SK-N-SH treated with all-trans-retinoic acid at 6 μM for 48 hours (cell line): ENCODE measurements at regions not wholly inside any gene's neighbourhood (a gene's known extent, or its start where the extent isn't known, plus 50 kb on each side); places are given as distances from the start of the nearest gene placed in this dataset.

Source experiments
- ATAC-seq: fragments of 200-7000 bp; cut with Tn5 transposase; 3 replicates; pipeline ENCODE4 v1.9.1; 2020; ENCODE audit warnings: mild to moderate bottlenecking, moderate library complexity
- ARNTL ChIP-seq: fragments of 450-650 bp; formaldehyde crosslinking; IDR thresholded peaks from 2 replicates; pipeline ENCODE4 v1.5.0; 2020; ENCODE audit warnings: low read depth, mild to moderate bottlenecking, moderate library complexity, borderline replicate concordance
- BACH2 ChIP-seq: fragments of 250-450 bp; sonication (Bioruptor Pico); IDR thresholded peaks from 2 replicates; pipeline ENCODE4 v1.9.0; 2021; ENCODE audit warnings: mild to moderate bottlenecking, borderline replicate concordance
- CSDC2 ChIP-seq: fragments of 250-450 bp; sonication (Bioruptor Pico); IDR thresholded peaks from 2 replicates; pipeline ENCODE4 v1.5.0; 2020; ENCODE audit warnings: mild to moderate bottlenecking, moderate library complexity
- ESRRG ChIP-seq: fragments of 250-450 bp; sonication (Bioruptor Pico); IDR thresholded peaks from 2 replicates; pipeline ENCODE4 v1.6.1; 2021; ENCODE audit warnings: mild to moderate bottlenecking
- GLIS3 ChIP-seq: fragments of 250-450 bp; sonication (Bioruptor Pico); IDR thresholded peaks from 2 replicates; pipeline ENCODE4 v1.5.0; 2020; ENCODE audit warnings: mild to moderate bottlenecking, moderate library complexity
- ISL1 ChIP-seq: fragments of 250-450 bp; sonication (Bioruptor Pico); IDR thresholded peaks from 2 replicates; pipeline ENCODE4 v2.1.2; 2022; ENCODE audit warnings: mild to moderate bottlenecking, moderate library complexity
- OSR1 ChIP-seq: fragments of 250-450 bp; sonication (Bioruptor Pico); IDR thresholded peaks from 2 replicates; pipeline ENCODE4 v1.8.0; 2022; ENCODE audit warnings: moderate library complexity, mild to moderate bottlenecking, inconsistent platforms
- PPARA ChIP-seq: fragments of 250-450 bp; sonication (Bioruptor Pico); IDR thresholded peaks from 2 replicates; pipeline ENCODE4 v1.5.0; 2020; ENCODE audit warnings: mild to moderate bottlenecking, borderline replicate concordance
- RARB ChIP-seq: fragments of 250-450 bp; sonication (Bioruptor Pico); IDR thresholded peaks from 2 replicates; pipeline ENCODE4 v1.8.0; 2021; ENCODE audit warnings: mild to moderate bottlenecking, moderate library complexity
- SNAI2 ChIP-seq: fragments of 250-450 bp; sonication (Bioruptor Pico); IDR thresholded peaks from 2 replicates; pipeline ENCODE4 v1.5.0; 2020; ENCODE audit warnings: mild to moderate bottlenecking, moderate library complexity
- TCF4 ChIP-seq: fragments of 250-450 bp; sonication (Bioruptor Pico); IDR thresholded peaks from 2 replicates; pipeline ENCODE4 v1.8.0; 2021; ENCODE audit warnings: mild to moderate bottlenecking, moderate library complexity, borderline replicate concordance
- TOX ChIP-seq: fragments of 250-450 bp; sonication (Bioruptor Pico); IDR thresholded peaks from 2 replicates; pipeline ENCODE4 v1.8.0; 2021; ENCODE audit warnings: mild to moderate bottlenecking, moderate library complexity, borderline replicate concordance
- ZC3H10 ChIP-seq: fragments of 250-450 bp; sonication (Bioruptor Pico); IDR thresholded peaks from 2 replicates; pipeline ENCODE4 v1.5.1; 2021; ENCODE audit warnings: mild to moderate bottlenecking, moderate library complexity
- ZFP3 ChIP-seq: fragments of 250-450 bp; sonication (Bioruptor Pico); IDR thresholded peaks from 2 replicates; pipeline ENCODE4 v1.5.0; 2020; ENCODE audit warnings: mild to moderate bottlenecking, moderate library complexity
- ZFP30 ChIP-seq: fragments of 450-650 bp; formaldehyde crosslinking; IDR thresholded peaks from 2 replicates; pipeline ENCODE4 v1.5.0; 2022; ENCODE audit warnings: mild to moderate bottlenecking, moderate library complexity
- ZNF565 ChIP-seq: fragments of 450-650 bp; formaldehyde crosslinking; conservative IDR thresholded peaks from 2 replicates; pipeline ENCODE4 v1.5.0; 2020; ENCODE audit warnings: low read depth, mild to moderate bottlenecking, moderate library complexity
- ZNF70 ChIP-seq: fragments of 450-650 bp; formaldehyde crosslinking; IDR thresholded peaks from 2 replicates; pipeline ENCODE4 v1.5.0; 2020; ENCODE audit warnings: mild to moderate bottlenecking, moderate library complexity
- ZNF8 ChIP-seq: fragments of 450-650 bp; formaldehyde crosslinking; IDR thresholded peaks from 2 replicates; pipeline ENCODE4 v1.5.0; 2020; ENCODE audit warnings: mild to moderate bottlenecking, moderate library complexity
- TF ChIP-seq, protein P1 (sequence below): fragments of 250-450 bp; sonication (Bioruptor Pico); IDR thresholded peaks from 2 replicates; pipeline ENCODE4 v1.8.0; 2021; ENCODE audit warnings: low read depth, mild to moderate bottlenecking, moderate library complexity, borderline replicate concordance
- TF ChIP-seq, protein P2 (sequence below): fragments of 250-450 bp; sonication (Bioruptor Pico); IDR thresholded peaks from 2 replicates; pipeline ENCODE4 v1.5.0; 2020; ENCODE audit warnings: mild to moderate bottlenecking, moderate library complexity
- TF ChIP-seq, protein P3 (sequence below): fragments of 250-450 bp; sonication (Bioruptor Pico); IDR thresholded peaks from 2 replicates; pipeline ENCODE4 v1.5.1; 2021; ENCODE audit warnings: mild to moderate bottlenecking, moderate library complexity
- TF ChIP-seq, protein P4 (sequence below): fragments of 250-450 bp; sonication (Bioruptor Pico); IDR thresholded peaks from 2 replicates; pipeline ENCODE4 v1.5.1; 2020; ENCODE audit warnings: low read depth, mild to moderate bottlenecking, moderate library complexity
- TF ChIP-seq, protein P5 (sequence below): fragments of 250-450 bp; sonication (Bioruptor Pico); IDR thresholded peaks from 2 replicates; pipeline ENCODE4 v1.8.0; 2020; ENCODE audit warnings: mild to moderate bottlenecking, moderate library complexity, borderline replicate concordance

DNA sequence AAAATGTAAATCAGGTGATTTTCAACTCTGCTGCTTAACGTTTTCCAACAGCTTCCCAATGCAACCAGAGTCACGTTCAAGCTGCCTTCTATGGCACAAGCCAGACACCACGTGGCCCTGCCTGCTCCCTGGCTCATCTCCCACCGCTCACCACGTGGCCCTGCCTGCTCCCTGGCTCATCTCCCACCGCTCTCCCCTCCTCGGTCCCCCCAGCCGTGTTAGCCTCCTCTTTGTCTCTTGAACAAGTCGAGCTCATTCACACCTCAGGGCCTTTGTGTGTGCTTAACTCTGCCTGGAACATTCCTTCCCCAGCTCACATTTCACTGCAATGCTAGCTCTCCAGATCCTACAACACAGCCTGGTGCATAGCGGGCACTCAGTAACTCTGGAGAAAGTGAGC, 307.6 kb downstream of the CTTN start:
- no peak for ATAC-seq
- no peak for TF ChIP-seq BACH2 (CRISPR knock-in tag)
- no peak for TF ChIP-seq ZNF565
- TF ChIP-seq, protein P1, sequence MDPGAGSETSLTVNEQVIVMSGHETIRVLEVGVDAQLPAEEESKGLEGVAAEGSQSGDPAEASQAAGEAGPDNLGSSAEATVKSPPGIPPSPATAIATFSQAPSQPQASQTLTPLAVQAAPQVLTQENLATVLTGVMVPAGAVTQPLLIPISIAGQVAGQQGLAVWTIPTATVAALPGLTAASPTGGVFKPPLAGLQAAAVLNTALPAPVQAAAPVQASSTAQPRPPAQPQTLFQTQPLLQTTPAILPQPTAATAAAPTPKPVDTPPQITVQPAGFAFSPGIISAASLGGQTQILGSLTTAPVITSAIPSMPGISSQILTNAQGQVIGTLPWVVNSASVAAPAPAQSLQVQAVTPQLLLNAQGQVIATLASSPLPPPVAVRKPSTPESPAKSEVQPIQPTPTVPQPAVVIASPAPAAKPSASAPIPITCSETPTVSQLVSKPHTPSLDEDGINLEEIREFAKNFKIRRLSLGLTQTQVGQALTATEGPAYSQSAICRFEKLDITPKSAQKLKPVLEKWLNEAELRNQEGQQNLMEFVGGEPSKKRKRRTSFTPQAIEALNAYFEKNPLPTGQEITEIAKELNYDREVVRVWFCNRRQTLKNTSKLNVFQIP (CRISPR knock-in tag): no peak
- no peak for TF ChIP-seq SNAI2 (CRISPR knock-in tag)
- TF ChIP-seq RARB (CRISPR knock-in tag): no peak
- no peak for TF ChIP-seq ISL1 (CRISPR knock-in tag)
- no peak for TF ChIP-seq PPARA (CRISPR knock-in tag)
- TF ChIP-seq ZFP30: no peak
- no peak for TF ChIP-seq ESRRG (CRISPR knock-in tag)
- no peak for TF ChIP-seq OSR1 (CRISPR knock-in tag)
- no peak for TF ChIP-seq ZNF8 (CRISPR knock-in tag)
- TF ChIP-seq CSDC2 (CRISPR knock-in tag): no peak
- no peak for TF ChIP-seq TOX (CRISPR knock-in tag)
- TF ChIP-seq ZNF70 (CRISPR knock-in tag): no peak

DNA sequence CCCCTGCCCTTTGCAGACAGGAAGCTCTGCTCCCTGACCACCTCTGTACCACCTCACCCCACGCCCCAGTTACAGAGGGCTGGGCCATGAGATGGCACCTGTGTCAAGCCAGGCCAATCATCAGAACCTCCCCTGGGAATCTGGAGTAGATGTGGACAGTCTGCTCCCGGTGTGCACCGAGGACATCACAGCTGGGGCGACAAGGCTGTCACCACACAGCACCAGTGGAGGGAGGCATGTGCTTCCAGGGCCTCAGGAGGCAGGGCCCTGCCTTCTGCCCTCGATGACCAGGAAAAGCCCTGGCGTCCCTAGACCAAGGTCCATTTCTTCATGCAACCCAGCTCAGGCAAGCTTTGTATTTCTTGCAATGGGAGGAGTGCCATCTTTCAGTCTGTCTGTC, 309.5 kb downstream of the CTTN start:
- TF ChIP-seq GLIS3 (no peak), ZNF565 (no peak), ZFP3 (CRISPR knock-in tag) (no peak), ZNF70 (CRISPR knock-in tag) (no peak), RARB (CRISPR knock-in tag) (no peak), TOX (CRISPR knock-in tag) (no peak), ZNF8 (CRISPR knock-in tag) (no peak), ISL1 (CRISPR knock-in tag) (no peak), ARNTL (CRISPR knock-in tag) (no peak), BACH2 (CRISPR knock-in tag) (no peak), ESRRG (CRISPR knock-in tag) (no peak), TCF4 (no peak), CSDC2 (CRISPR knock-in tag) (no peak), ZC3H10 (no peak)
- TF ChIP-seq, protein P2, sequence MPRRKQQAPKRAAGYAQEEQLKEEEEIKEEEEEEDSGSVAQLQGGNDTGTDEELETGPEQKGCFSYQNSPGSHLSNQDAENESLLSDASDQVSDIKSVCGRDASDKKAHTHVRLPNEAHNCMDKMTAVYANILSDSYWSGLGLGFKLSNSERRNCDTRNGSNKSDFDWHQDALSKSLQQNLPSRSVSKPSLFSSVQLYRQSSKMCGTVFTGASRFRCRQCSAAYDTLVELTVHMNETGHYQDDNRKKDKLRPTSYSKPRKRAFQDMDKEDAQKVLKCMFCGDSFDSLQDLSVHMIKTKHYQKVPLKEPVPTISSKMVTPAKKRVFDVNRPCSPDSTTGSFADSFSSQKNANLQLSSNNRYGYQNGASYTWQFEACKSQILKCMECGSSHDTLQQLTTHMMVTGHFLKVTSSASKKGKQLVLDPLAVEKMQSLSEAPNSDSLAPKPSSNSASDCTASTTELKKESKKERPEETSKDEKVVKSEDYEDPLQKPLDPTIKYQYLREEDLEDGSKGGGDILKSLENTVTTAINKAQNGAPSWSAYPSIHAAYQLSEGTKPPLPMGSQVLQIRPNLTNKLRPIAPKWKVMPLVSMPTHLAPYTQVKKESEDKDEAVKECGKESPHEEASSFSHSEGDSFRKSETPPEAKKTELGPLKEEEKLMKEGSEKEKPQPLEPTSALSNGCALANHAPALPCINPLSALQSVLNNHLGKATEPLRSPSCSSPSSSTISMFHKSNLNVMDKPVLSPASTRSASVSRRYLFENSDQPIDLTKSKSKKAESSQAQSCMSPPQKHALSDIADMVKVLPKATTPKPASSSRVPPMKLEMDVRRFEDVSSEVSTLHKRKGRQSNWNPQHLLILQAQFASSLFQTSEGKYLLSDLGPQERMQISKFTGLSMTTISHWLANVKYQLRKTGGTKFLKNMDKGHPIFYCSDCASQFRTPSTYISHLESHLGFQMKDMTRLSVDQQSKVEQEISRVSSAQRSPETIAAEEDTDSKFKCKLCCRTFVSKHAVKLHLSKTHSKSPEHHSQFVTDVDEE (CRISPR knock-in tag): no peak
- TF ChIP-seq, protein P3, sequence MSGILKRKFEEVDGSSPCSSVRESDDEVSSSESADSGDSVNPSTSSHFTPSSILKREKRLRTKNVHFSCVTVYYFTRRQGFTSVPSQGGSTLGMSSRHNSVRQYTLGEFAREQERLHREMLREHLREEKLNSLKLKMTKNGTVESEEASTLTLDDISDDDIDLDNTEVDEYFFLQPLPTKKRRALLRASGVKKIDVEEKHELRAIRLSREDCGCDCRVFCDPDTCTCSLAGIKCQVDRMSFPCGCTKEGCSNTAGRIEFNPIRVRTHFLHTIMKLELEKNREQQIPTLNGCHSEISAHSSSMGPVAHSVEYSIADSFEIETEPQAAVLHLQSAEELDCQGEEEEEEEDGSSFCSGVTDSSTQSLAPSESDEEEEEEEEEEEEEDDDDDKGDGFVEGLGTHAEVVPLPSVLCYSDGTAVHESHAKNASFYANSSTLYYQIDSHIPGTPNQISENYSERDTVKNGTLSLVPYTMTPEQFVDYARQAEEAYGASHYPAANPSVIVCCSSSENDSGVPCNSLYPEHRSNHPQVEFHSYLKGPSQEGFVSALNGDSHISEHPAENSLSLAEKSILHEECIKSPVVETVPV (CRISPR knock-in tag): no peak
- TF ChIP-seq, all 23 proteins: peak for 0
- ATAC-seq: no peak

DNA sequence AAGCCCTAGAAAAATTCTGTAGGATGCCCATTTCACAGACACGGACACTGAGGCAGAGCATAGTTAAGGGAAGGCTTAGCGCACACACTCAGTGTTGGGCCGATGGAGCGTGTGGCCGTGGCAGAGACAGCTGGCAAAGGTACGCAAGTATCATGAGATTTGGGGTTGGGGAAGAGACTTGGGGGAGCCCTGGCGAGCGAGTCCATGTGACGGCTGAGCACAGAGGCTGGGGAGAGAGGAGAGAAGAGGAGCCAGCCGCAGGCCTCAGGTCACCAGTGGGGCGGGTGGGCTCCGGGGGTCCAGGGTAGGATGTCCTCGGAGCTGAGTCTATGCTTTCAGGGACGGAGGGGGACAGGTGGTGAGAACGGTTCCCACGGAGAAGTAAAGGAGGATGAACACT, 311.3 kb downstream of the CTTN start:
- no peak for ATAC-seq
- TF ChIP-seq ZFP3 (CRISPR knock-in tag): no peak
- no peak for TF ChIP-seq GLIS3
- TF ChIP-seq SNAI2 (CRISPR knock-in tag): no peak
- no peak for TF ChIP-seq TCF4
- TF ChIP-seq TOX (CRISPR knock-in tag): no peak
- TF ChIP-seq, protein P4, sequence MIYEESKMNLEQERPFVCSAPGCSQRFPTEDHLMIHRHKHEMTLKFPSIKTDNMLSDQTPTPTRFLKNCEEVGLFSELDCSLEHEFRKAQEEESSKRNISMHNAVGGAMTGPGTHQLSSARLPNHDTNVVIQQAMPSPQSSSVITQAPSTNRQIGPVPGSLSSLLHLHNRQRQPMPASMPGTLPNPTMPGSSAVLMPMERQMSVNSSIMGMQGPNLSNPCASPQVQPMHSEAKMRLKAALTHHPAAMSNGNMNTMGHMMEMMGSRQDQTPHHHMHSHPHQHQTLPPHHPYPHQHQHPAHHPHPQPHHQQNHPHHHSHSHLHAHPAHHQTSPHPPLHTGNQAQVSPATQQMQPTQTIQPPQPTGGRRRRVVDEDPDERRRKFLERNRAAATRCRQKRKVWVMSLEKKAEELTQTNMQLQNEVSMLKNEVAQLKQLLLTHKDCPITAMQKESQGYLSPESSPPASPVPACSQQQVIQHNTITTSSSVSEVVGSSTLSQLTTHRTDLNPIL (CRISPR knock-in tag): no peak
- TF ChIP-seq, protein P2 (CRISPR knock-in tag): no peak
- no peak for TF ChIP-seq OSR1 (CRISPR knock-in tag)
- TF ChIP-seq ZC3H10: no peak
- TF ChIP-seq BACH2 (CRISPR knock-in tag): no peak
- TF ChIP-seq ZNF8 (CRISPR knock-in tag): no peak
- no peak for TF ChIP-seq ZFP30
- TF ChIP-seq, protein P5, sequence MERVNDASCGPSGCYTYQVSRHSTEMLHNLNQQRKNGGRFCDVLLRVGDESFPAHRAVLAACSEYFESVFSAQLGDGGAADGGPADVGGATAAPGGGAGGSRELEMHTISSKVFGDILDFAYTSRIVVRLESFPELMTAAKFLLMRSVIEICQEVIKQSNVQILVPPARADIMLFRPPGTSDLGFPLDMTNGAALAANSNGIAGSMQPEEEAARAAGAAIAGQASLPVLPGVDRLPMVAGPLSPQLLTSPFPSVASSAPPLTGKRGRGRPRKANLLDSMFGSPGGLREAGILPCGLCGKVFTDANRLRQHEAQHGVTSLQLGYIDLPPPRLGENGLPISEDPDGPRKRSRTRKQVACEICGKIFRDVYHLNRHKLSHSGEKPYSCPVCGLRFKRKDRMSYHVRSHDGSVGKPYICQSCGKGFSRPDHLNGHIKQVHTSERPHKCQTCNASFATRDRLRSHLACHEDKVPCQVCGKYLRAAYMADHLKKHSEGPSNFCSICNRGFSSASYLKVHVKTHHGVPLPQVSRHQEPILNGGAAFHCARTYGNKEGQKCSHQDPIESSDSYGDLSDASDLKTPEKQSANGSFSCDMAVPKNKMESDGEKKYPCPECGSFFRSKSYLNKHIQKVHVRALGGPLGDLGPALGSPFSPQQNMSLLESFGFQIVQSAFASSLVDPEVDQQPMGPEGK (CRISPR knock-in tag): no peak
- TF ChIP-seq ZNF565: no peak
- TF ChIP-seq, protein P1 (CRISPR knock-in tag): no peak
- TF ChIP-seq ZNF70 (CRISPR knock-in tag): no peak
- no peak for TF ChIP-seq RARB (CRISPR knock-in tag)
